Neuronal stem cell (in vitro differentiated cells): ENCODE measurements at regions not wholly inside any gene's neighbourhood (a gene's known extent, or its start where the extent isn't known, plus 50 kb on each side); places are given as distances from the start of the nearest gene placed in this dataset.

ENCODE experiments used
- DNase-seq: peaks from one replicate; pipeline ENCODE4 v3.0.0-alpha.2; 2013; ENCODE audit warnings: low spot score
- H2AFZ ChIP-seq: one replicate; pipeline ENCODE4 v1.6.1; 2013; ENCODE audit warnings: mild to moderate bottlenecking, low read length, inconsistent platforms
- H2AK5ac ChIP-seq: 2 replicates; pipeline ENCODE4 v1.6.1; 2013; ENCODE audit warnings: low read depth, mild to moderate bottlenecking, inconsistent platforms, low read length, moderate library complexity, mixed read lengths
- H2BK120ac ChIP-seq: 2 replicates; pipeline ENCODE4 v1.6.1; 2013; ENCODE audit warnings: low read depth, mild to moderate bottlenecking, inconsistent platforms, low read length, moderate library complexity, mixed read lengths
- H2BK12ac ChIP-seq: one replicate; pipeline ENCODE4 v1.6.1; 2013; ENCODE audit warnings: low read length, inconsistent platforms
- H2BK15ac ChIP-seq: 2 replicates; pipeline ENCODE4 v1.6.1; 2013; ENCODE audit warnings: mild to moderate bottlenecking, low read length, inconsistent platforms, mixed read lengths
- H2BK5ac ChIP-seq: one replicate; pipeline ENCODE4 v1.6.1; 2013; ENCODE audit warnings: inconsistent platforms, mild to moderate bottlenecking, low read length, moderate library complexity
- H3K14ac ChIP-seq: one replicate; pipeline ENCODE4 v1.6.1; 2013; ENCODE audit warnings: low read length, inconsistent platforms
- H3K18ac ChIP-seq: 2 replicates; pipeline ENCODE4 v1.6.1; 2013; ENCODE audit warnings: low read length, inconsistent platforms
- H3K23ac ChIP-seq: 2 replicates; pipeline ENCODE4 v1.6.1; 2013; ENCODE audit warnings: low read depth, mild to moderate bottlenecking, mixed read lengths, low read length, inconsistent platforms; ENCODE audit not compliant: poor library complexity
- H3K27ac ChIP-seq: replicated peaks from 3 replicates; pipeline ENCODE4 v1.5.1; 2013; ENCODE audit warnings: low read length, inconsistent platforms
- H3K27me3 ChIP-seq, 3 experiments: 2 replicates each; pipeline ENCODE4 v1.6.1; 2013; ENCODE audit warnings: low read length in 3 of 3, mild to moderate bottlenecking in 2 of 3, inconsistent platforms in 1 of 3, low read depth in 1 of 3, mixed read lengths in 1 of 3, moderate library complexity in 1 of 3; ENCODE audit not compliant: control insufficient read depth in 3 of 3, insufficient read depth in 3 of 3
- H3K36me3 ChIP-seq, 2 donors: replicated peaks in 1 of 2; 2 replicates each; pipeline ENCODE4 v1.6.1; 2013; ENCODE audit warnings: low read length in 2 of 2; ENCODE audit not compliant: control insufficient read depth in 2 of 2, insufficient read depth in 2 of 2
- H3K4ac ChIP-seq: 2 replicates; pipeline ENCODE4 v1.6.1; 2013; ENCODE audit warnings: inconsistent platforms, mild to moderate bottlenecking, low read length, moderate library complexity
- H3K4me1 ChIP-seq, 2 donors: 1 replicate in 1 of 2; 2 replicates in 1 of 2; pipeline ENCODE4 v1.6.1; 2013; ENCODE audit warnings: low read length in 2 of 2, low read depth in 1 of 2; ENCODE audit not compliant: control insufficient read depth in 2 of 2, insufficient read depth in 1 of 2
- H3K4me2 ChIP-seq: one replicate; pipeline ENCODE4 v1.6.1; 2013; ENCODE audit warnings: mild to moderate bottlenecking, low read length, inconsistent platforms; ENCODE audit not compliant: insufficient read depth, poor library complexity, severe bottlenecking
- H3K4me3 ChIP-seq, 2 donors: 2 replicates each; pipeline ENCODE4 v1.5.1; 2013; ENCODE audit warnings: low read length in 2 of 2, mild to moderate bottlenecking in 2 of 2, inconsistent platforms in 1 of 2, moderate library complexity in 1 of 2
- H3K79me1 ChIP-seq: one replicate; pipeline ENCODE4 v1.6.1; 2013; ENCODE audit warnings: low read depth, mild to moderate bottlenecking, inconsistent platforms, low read length, moderate library complexity
- H3K9ac ChIP-seq: one replicate; pipeline ENCODE4 v1.6.1; 2013; ENCODE audit warnings: mild to moderate bottlenecking, low read depth, low read length, inconsistent platforms; ENCODE audit not compliant: poor library complexity
- H3K9me3 ChIP-seq, 2 donors: replicated peaks in 1 of 2; 2 replicates each; pipeline versions ENCODE3 to v1.6.1; 2013; ENCODE audit warnings: low read length in 2 of 2, mild to moderate bottlenecking in 2 of 2, inconsistent platforms in 1 of 2, low read depth in 1 of 2, mixed read lengths in 1 of 2, moderate library complexity in 1 of 2; ENCODE audit not compliant: control insufficient read depth in 2 of 2, insufficient read depth in 1 of 2
- H4K8ac ChIP-seq: one replicate; pipeline ENCODE4 v1.6.1; 2013; ENCODE audit warnings: low read depth, mild to moderate bottlenecking, inconsistent platforms, low read length, moderate library complexity
- H4K91ac ChIP-seq: one replicate; pipeline ENCODE4 v1.6.1; 2013; ENCODE audit warnings: low read length, low read depth, mild to moderate bottlenecking, inconsistent platforms; ENCODE audit not compliant: poor library complexity
- WGBS, 2 donors: extraction: QIAGEN DNeasy Blood & Tissue Kit; methylation state at CpG; one replicate each; pipeline ENCODE4 v1.1.7; 2013; ENCODE audit warnings: missing lambda C conversion rate in 2 of 2, mixed read lengths in 1 of 2; ENCODE audit not compliant: insufficient read length in 2 of 2, insufficient replicate concordance in 1 of 2; ENCODE audit errors: extremely low coverage in 2 of 2; 5-methylcytosine and 5-hydroxymethylcytosine counted together

- WGBS, 2 donors: no CpG with 5 or more reads among the region's 10 CpGs
- no peak for DNase-seq
- no peak overlapping the region for H3K23ac ChIP-seq
Observed at GRCh38 chr15:77720655-77721054, 87.9 kb upstream of the LINGO1 start.

DNA sequence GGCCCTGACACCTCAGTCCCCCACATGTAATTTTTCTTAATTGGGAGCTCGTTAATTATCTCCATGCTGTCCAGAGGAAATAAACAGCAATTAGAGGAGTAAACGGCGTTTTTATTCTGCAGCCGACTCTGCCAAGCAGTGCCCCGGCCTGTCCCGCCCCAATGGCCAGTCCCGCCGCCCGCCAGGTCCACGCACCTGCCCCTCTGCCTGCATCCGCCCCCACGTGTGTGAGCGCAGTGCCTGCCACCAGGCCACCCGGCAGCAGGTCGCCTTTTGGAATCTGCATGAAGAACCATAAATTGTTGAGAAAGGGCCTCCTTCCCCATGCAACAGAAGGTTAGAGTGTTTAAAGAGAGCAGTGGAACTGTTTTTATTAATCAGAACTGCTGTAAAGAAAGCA lies 87.5 kb upstream of the LINGO1 start:
- H3K9ac ChIP-seq: peak overlapping the region; percentile 54
- WGBS, 2 donors: no CpG with 5 or more reads among the region's 15 CpGs
- no peak overlapping the region for H3K23ac ChIP-seq
- H3K27ac ChIP-seq: no peak overlapping the region
- no peak overlapping the region for H2AFZ ChIP-seq
- H3K14ac ChIP-seq: no peak overlapping the region
- no peak overlapping the region for H4K8ac ChIP-seq
- no peak for DNase-seq
- no peak overlapping the region for H4K91ac ChIP-seq
- no peak overlapping the region for H3K4ac ChIP-seq
- H2AK5ac ChIP-seq: no peak overlapping the region
- H2BK12ac ChIP-seq: no peak overlapping the region
- H3K36me3 ChIP-seq: no peaks in the 10 kb centered on the region
- H3K4me3 ChIP-seq: no peak overlapping the region
- H3K9me3 ChIP-seq: no peaks in the 10 kb centered on the region
- no peak overlapping the region for H2BK5ac ChIP-seq
- H3K27me3 ChIP-seq: peaks cover 0 to 39% (median 0%) of the 10 kb centered on the region in 3 experiments
- no peaks in the 10 kb centered on the region for H3K79me1 ChIP-seq
- H3K4me1 ChIP-seq: no peaks in the 10 kb centered on the region
- H3K18ac ChIP-seq: peak overlapping the region; percentile 81
- H2BK120ac ChIP-seq: no peak overlapping the region
- no peak overlapping the region for H3K4me2 ChIP-seq
- no peak overlapping the region for H2BK15ac ChIP-seq

More at GRCh38 chr15:77720655-77721054, 87.9 kb upstream of the LINGO1 start:
- Histone ChIP-seq H4K91ac (no peak overlapping the region), H3K18ac (no peak overlapping the region), H2BK120ac (no peak overlapping the region), H2AFZ (no peak overlapping the region), H3K79me1 (no peaks in the 10 kb centered on the region), H3K36me3 (no peaks in the 10 kb centered on the region), H2BK15ac (no peak overlapping the region), H3K4ac (no peak overlapping the region), H2BK5ac (no peak overlapping the region), H2AK5ac (no peak overlapping the region), H3K9me3 (no peaks in the 10 kb centered on the region), H3K9ac (no peak overlapping the region), H3K14ac (no peak overlapping the region), H3K27ac (no peak overlapping the region), H3K4me3 (peak overlapping the region in 1 of 2 donors; percentile 14), H3K27me3 (peaks cover 0 to 39% (median 0%) of the 10 kb centered on the region in 3 experiments), H3K4me1 (no peaks in the 10 kb centered on the region), H4K8ac (no peak overlapping the region), H2BK12ac (no peak overlapping the region), H3K4me2 (no peak overlapping the region)

- no peak overlapping the region for H3K18ac ChIP-seq
- no peak overlapping the region for H4K8ac ChIP-seq
- H2AFZ ChIP-seq: no peak overlapping the region
- H3K79me1 ChIP-seq: no peaks in the 10 kb centered on the region
- no peak overlapping the region for H3K4me2 ChIP-seq
- H2BK15ac ChIP-seq: no peak overlapping the region
- H3K23ac ChIP-seq: no peak overlapping the region
- H3K36me3 ChIP-seq: no peaks in the 10 kb centered on the region
- H3K9ac ChIP-seq: no peak overlapping the region
- no peaks in the 10 kb centered on the region for H3K9me3 ChIP-seq
- H3K4ac ChIP-seq: no peak overlapping the region
- H3K27ac ChIP-seq: no peak overlapping the region
- DNase-seq: no peak
- no peak overlapping the region for H3K14ac ChIP-seq
- no peak overlapping the region for H2BK5ac ChIP-seq
- H2BK12ac ChIP-seq: no peak overlapping the region
- 92% methylated on average over 3 of the region's 11 CpGs; no CpG with 5 or more reads in 1 of the 2 donors for WGBS, 2 donors
- peak overlapping the region; percentile 9 for H2AK5ac ChIP-seq
- H3K4me1 ChIP-seq: peaks cover 0 to 2% of the 10 kb centered on the region in 2 donors
- peaks cover 0 to 39% (median 0%) of the 10 kb centered on the region in 3 experiments for H3K27me3 ChIP-seq
- H3K4me3 ChIP-seq: no peak overlapping the region
- H4K91ac ChIP-seq: no peak overlapping the region
- no peak overlapping the region for H2BK120ac ChIP-seq
Observed at GRCh38 chr15:77719450-77719849, 86.7 kb upstream of the LINGO1 start.

- H3K4me1 ChIP-seq: peaks cover 0 to 3% of the 10 kb centered on the region in 2 donors
- H3K23ac ChIP-seq: no peak overlapping the region
- H3K14ac ChIP-seq: no peak overlapping the region
- no peaks in the 10 kb centered on the region for H3K36me3 ChIP-seq
- no peak overlapping the region for H2AK5ac ChIP-seq
- DNase-seq: no peak
- no peaks in the 10 kb centered on the region for H3K9me3 ChIP-seq
- peak overlapping the region; percentile 63 for H3K9ac ChIP-seq
- H2BK15ac ChIP-seq: no peak overlapping the region
- peaks cover 0 to 39% (median 0%) of the 10 kb centered on the region in 3 experiments for H3K27me3 ChIP-seq
- peaks cover 3% of the 10 kb centered on the region for H3K79me1 ChIP-seq
- no peak overlapping the region for H4K91ac ChIP-seq
- no peak overlapping the region for H3K27ac ChIP-seq
- no CpG with 5 or more reads among the region's 14 CpGs for WGBS, 2 donors
- no peak overlapping the region for H3K4me2 ChIP-seq
- H2AFZ ChIP-seq: no peak overlapping the region
- H3K4ac ChIP-seq: peak overlapping the region; percentile 41
- H2BK120ac ChIP-seq: no peak overlapping the region
- H2BK5ac ChIP-seq: no peak overlapping the region
- no peak overlapping the region for H2BK12ac ChIP-seq
- peak overlapping the region in 1 of 2 donors; percentile 34 for H3K4me3 ChIP-seq
- H4K8ac ChIP-seq: no peak overlapping the region
- H3K18ac ChIP-seq: peak overlapping the region; percentile 22
Observed at GRCh38 chr15:77717333-77717990, 84.8 kb upstream of the LINGO1 start.
